ENCODE measurements at regions not wholly inside any gene's neighbourhood (a gene's known extent, or its start where the extent isn't known, plus 50 kb on each side); places are given as distances from the start of the nearest gene placed in this dataset.

DNA sequence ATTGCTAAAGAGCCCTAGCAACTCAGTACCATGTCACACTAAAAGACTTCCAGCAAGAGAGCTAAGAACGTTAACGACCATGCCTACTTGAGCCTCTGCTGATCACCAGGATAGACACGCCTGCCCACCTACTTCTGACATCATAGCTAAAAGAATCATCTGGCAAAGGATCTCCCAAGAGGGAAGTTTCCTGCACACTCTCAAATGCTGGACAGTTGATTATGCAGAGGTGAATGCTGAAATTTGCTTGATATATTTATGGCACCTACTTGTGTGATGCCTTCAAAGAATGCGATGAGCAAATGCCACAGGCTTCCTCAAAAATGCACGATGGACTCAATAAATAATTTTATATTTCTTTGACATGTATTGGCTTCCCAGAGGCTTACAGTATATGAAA lies 113.6 kb downstream of the GALC start:
- DNase-seq (ENCODE audit: low read depth), result no peak

DNA sequence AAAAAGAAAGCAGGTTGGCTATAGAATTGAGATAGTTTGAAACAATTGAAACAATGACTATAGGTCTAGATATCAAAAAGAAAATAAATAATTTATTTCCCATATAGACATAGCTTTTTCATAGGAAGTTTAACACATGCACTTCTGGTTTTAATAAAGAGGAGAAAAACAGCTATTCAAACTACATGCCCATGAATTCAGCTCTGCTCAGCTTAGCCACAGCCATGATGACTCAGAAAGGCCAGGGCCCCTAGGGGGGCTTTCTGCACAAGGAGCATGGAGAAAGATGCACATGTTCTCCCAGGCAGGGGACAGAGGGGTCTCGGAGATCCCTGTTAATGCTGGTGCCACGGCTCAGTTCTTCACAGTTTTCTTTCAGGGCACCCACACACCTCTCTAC lies 114.0 kb downstream of the GALC start:
- no peak for DNase-seq (ENCODE audit: low read depth)

DNA sequence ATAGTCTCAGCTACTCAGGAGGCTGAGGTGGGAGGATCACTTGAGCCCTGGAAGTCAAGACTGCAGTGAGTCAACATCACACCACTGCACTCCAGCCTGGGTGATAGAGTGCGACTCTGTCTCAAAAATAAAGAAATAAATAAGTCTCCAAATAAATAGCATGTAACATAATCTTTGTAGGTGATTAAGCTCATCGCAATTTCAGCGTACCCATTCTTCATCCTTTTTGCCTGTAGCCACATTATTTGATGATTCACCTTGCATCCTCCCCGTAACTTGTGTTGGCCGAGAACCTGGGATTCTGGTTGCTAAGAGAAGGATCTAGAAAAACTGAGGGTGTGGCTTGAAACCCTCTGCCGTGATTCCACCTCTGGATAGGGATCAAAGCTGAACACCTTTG lies 115.1 kb downstream of the GALC start:
- DNase-seq (ENCODE audit: low read depth), result no peak

DNA sequence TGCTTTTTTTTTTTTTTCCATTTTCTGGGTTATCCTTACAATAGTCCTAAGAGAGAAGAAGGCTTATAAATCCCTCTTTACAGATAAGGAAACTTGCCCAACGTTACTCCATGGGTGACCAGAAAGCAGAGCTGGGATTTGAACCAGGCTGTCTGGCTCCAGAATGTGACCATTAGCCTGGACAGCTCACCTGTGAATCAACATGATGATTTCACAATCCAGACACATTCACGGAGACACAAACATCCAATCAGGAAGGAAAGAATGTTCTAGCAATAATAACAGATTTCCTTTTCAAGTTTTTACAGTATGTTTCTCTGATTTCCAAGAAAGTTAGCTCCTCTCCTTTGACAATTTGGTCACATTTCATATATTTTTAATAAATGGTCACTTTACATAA lies 118.3 kb downstream of the GALC start:
- no peak for DNase-seq (ENCODE audit: low read depth)

DNA sequence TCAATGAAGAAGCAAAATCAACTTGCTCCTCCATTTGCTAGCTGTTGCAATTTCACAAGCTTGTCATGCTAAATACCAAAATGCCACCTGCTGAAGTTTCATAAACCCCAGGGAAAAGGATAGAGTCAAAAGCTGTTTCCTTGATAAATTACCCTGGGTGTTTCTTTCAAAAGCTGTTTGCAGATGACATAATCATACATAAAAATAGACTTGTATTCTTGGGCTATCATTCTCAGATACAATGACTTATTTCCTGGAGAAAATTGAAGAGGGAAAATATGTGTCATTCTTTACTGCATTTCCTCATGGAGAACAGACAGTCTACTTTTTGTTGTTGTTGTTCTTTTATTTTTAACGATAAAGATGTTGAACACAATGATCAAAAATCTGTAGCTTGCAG lies 119.2 kb downstream of the GALC start:
- no peak for DNase-seq (ENCODE audit: low read depth)

DNA sequence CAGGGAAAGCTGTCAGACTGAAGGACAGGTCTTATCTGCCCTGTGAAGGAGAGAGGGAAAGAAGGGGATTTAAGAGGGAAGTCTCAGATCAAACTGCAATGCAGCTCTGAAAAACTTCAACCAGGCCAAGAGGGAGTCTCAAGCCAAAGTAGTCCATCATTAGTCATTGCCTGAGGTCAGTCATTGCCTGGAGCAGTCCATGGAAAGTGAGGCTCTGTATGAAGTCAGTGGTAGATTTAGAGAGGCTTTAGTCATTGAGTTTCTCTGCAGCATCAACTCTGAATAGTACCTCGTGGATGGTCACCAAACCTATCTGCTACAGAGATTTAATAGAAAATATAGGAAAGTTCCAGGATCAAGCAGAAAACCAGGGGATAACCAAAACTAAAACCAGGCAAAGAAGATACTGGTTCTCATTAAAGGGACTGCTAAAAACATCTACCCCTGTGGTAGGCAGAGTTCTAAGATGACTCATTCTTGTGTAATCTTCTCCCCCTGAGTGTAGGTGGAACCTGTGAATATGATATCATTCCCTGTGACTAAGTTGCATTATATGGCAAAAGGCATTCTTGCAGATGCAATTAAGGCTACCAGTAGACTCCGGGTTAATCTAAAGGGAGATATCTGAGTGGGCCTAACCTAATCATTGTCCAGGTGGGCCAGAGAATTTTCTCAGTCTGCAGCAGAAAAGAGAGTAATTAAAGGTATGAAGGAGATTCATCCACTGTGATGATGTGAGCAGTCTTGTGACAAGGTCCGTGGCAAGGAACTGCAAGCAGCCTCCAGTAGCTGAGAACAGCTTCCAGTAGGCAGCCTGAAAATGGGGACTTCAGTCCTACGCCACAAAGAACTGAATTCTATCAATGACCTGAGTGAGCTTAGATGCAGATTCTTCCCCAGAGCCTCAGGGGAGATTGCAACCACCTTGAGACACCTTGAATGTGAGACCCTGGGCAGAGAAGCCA lies 123.1 kb downstream of the GALC start:
- DNase-seq (ENCODE audit: low read depth), result no peak

DNA sequence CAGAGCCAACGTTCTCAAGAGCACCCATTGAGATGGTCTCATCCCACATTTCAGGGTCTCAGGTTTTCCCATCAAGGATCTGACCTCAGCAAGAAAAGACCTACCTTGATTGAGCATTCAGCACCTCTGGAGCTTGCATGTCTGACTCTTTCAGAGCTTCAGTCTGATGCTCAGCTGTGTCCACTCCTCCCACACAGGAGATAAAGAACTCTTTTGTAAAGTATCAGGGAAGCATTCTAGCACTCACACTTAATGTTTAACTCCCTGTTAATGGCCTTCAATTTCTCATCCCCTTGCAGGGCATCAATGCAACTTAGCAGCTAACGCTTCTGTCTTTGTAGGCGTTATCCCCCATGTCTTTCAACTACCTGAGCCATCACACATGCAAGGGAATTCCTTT lies 124.1 kb downstream of the GALC start:
- no peak for DNase-seq (ENCODE audit: low read depth)

DNA sequence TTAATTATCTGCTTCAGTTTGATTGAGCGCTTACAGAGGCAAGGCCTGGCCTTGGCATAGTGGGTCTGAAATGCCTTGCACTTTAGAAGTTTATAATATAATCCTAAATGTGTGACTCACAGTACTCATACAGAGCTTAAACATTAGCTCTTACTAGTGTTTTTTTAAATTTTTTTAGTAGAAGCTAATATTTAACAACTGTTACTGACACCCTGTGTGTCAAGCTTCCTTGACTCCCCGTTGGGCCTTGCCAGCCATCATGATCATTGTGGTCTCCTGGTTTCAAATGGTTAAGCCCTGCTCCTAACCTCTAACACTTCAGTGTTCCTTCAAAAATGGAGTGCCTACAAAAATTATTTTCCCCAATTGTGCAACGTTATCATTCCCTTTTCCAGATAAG lies 126.9 kb downstream of the GALC start:
- no peak for DNase-seq (ENCODE audit: low read depth)

DNA sequence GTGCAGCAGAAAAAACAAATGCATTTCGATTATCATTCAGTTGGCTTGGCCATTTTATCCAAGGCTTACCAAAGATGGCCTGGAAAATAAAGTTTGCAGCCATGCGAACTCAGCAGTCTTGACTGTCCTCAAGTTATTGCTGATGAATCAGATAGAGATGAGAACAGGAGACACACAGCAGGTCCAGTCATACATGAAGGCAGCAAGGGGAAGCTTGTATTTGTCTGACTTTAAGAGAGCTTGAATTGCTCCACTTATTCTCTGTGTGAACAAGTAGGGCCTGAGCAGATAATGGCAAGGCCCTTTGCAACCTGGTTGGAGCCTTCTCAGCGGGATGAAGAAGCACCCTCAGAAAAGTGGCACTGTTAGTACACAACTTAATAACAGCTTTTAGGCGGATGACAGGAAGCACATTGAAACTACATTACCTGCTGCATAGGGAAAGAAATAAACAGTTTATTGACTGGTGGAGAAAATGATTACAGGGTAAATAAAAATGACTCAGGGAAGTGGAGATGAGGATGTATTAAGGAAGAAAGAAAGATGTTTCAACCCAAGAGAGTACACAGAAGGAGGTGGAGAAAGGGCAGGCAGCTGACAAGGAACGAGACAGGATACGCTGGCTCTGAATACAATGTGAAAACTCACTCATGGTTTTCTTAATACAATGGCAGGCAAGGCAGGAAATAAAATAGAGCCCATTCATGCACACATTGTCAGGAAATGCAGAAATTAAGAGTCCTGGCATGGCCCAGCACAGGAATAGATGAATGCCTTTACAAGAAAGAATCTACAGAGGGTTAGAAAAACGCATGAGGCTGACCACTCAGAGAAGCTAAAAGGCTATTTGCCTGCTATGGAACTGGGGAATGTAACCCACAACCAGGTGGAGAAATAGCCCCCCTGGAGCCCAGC lies 128.4 kb downstream of the GALC start:
- DNase-seq (ENCODE audit: low read depth), result no peak

DNA sequence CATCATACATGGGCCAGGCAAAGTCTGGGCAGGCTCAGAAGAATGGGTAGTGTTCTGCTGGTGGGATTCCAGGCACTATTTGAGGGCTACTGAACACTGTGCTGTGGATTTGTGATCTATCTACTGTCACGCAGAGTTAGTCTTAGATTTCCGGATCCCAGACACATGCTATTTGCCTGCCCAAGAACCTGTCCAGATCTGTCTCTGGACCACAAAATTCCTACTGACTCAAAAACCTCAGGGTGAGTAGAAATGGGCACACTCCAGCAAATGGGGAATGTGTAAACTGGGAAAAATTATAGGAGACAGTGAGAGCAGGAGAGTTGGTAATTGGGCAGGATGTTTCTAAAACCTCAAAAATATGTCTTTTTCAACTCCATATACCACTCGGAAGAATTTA lies 129.9 kb downstream of the GALC start:
- DNase-seq (ENCODE audit: low read depth), result no peak

DNA sequence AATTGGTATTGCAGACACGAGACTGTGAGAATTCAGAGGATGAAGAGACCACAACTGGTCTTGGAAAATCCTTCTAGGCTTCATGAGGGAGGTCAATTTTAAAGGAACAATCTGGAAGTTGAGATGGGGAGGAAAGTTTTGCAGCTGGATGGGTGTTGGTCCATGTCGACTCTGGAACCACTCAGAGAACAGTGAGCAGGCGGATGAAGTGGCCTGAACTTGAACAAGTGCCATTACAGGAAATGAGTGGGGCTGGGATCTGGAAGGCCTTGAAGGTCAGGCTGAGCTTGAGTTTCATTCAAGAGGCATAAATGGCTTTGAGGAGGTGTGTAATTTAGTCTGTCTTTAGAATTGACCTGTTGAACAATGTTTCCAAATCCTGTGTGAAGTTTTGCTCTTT lies 140.9 kb downstream of the GALC start:
- no peak for DNase-seq (ENCODE audit: low read depth)

DNA sequence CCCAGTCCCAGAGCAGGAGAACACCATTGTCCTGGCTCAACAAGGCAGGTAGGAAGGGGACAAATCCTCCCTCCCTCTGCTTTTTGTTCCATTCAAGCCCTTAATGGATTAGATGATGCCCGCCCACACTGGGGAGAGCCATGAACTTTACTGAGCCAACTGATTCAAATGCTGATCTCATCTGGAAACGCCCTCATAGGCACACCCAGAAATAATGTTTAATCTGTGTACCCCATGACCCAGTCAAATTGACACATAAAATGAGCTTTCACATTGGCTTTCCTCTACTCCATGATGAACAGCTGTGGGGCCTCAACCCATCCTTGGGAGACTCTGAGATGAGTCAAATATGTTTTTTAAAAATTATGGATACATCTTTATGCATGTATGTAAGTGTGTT lies 141.8 kb downstream of the GALC start:
- DNase-seq (ENCODE audit: low read depth), result no peak

DNA sequence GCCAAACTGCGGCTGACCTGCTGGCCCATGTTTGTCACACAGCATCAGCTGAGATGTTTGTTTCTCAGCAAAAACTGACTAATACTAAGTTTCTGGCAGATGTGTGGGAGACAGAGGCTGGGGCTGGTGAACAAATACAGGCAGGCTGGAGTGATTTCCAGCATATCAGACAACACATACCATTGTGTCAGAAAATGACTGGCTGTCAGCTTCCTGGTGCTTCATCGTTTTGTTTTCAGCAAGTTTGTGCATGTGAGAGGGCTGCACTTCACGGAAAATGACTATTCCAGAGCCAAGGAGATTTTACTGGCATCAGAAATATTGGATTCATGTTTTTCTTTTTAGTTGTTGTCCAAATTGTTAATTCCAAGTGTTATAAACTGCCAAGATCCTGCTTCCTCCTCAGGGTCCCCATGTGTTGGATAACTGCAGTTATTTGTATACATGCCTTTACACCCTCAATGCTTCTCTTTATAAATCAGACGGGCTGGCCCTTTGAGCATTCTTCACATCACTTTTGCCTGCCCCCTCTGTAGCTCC lies 145.7 kb downstream of the GALC start:
- DNase-seq (ENCODE audit: low read depth), result no peak

DNA sequence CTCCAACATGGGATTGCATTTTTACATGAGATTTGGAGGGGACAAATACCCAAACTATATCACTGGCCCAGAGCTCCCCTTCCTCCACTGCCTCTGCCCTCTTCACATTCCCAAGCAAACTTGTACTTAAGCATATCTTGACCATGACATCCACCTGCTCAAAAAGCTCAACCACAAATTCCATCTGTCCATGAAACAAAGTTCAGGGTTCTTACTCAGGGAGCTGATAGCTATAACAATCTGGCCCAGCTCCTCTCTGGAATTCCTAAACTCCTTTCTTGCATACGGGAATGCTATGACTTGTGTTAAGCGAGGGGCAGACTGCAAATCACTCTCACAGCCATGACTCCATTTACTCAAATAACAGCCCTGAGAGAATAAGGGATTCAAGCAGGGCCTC lies 152.1 kb downstream of the GALC start:
- no peak for DNase-seq (ENCODE audit: low read depth)

DNA sequence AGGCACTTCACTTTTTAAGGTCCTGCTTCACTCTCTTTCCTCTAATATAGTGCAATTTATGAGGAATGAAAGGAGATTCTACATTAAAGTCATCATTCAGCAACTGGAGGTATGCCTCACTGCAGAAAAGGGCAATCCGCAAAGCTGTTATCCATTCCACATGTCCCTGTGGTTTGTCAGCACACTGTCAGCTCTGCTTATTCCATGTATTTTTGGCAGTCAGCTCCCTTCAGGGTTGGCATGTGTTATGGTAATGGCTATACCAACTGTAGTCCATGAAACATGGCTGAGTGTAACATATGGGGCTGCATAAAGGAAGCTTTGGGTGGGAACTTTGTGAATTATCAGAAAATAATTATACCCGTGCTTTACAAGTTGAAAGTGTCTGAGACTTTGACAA lies 154.1 kb downstream of the GALC start:
- no peak for DNase-seq (ENCODE audit: low read depth)

DNA sequence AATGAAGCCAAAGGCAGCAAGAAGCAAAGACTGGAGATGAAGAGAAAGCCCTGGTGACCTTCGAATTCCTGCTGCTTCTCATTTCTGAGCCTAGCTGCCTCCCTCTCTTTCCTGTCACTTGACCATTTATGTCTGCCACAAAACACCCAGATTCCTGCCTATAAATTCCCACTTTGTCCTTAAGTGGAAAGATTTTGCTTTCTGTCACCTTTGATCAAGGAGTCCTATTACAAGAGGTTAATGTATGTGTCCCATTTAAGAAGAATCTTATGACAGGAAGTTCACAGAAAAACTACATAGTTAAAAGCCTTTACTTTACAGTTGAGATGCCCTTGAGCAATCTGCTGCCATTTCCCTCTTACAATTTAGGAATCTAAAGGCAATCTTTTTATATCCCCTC lies 155.7 kb downstream of the GALC start:
- no peak for DNase-seq (ENCODE audit: low read depth)

DNA sequence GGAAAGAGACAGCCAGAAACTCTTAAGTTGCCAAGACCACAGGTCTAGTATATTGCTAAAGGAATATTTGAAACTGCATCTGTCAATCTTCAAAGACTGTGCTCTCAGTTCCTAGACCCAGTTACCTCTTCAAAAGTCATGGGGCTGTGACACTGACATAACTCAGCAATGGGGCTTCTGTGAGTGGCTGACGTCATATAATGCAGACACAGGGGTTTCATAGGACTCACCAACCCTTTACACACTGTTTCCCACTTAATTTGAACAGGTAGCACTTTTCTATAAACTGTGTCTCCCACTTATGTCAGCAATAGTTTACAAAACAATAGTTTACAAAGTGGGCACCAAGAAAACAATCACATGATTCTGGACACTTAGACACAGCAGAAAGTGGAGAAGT lies 158.4 kb downstream of the GALC start:
- DNase-seq (ENCODE audit: low read depth), result no peak

DNA sequence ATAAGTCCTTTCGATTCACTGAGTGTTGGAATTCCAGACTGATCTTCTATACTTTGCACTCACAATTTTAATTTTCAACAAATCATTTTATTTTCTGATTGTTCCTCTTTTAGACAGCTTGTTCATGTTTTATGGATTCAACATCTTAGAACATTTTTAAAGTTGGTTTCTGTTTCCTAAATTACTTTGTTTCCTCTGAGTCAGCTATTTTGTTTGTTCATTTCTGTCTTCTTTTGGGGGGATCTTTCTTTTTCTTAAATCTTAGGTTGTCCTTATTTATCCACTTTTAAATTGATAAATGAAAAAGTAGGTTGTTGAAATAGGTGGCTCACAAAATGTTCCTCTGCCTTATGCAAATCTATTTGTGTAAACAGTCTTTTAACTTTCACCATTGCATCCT lies 160.0 kb downstream of the GALC start:
- no peak for DNase-seq (ENCODE audit: low read depth)

DNA sequence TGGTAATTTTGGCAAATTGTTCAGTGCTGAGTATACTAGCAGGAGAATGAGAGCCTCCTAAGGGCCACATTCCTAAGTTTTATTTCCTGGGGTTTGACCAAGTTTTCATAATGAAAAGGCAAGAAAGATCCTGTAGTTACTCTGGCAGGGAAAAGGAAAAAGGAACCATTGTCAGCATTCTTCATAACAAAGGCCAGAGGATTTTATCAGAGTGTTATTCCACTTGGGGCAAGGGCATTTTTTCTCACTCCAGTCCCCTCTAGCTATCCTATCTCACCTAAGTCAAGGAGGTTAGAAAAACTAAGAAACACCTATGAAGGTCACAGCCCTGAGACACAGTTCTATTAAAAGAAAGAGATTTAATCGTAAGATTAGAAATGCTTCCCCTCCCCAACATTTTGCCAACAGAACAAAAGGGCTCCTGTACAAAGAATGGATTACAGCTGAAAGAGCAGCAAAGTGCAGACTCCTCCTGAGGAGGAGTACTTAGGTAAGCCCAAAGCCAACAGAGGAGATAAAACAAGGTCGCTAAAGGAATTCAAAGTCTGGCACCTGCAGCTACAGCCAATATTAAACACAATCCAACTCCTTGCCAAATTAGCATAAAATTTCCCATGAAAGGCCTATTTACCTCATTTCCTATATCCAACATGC lies 162.4 kb downstream of the GALC start:
- no peak for DNase-seq (ENCODE audit: low read depth)

DNA sequence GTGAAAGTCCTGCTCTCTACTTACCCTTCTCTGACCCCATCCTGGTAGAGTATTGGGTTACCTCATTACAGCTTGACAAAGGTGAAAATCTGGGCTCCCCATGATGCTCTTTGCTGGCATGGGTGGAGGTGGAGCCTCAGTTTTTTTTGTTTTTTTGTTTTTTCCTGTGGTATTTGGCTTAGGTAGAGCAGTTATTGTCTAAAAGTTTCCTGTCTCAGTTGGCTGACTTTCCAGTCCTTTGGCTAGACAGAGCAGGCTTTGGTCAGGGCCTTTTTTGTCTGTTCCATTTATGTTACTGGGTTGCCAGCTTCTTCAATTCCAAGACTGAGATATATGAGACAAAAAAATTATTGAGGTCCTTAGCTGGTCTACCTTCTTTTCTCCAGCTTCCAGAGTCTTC lies 163.4 kb downstream of the GALC start:
- DNase-seq (ENCODE audit: low read depth), result no peak

DNA sequence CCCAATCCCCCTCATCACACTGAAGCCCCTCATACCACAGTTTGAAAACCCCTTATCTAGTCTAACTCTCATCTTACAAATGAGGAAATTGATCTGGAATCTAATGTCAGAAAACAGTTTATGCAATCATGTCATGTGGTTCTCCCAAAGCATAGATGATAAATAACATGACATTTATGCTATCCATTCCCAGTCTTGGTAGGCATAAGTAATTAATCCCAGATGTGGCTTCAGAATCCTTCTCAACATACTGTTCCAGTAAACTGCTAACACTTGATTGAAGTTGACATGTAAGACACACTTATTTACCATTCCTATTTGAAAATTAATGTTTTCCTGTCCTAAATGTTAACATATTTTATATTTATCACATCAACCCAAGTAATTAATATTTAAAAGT lies 168.7 kb downstream of the GALC start:
- no peak for DNase-seq (ENCODE audit: low read depth)

DNA sequence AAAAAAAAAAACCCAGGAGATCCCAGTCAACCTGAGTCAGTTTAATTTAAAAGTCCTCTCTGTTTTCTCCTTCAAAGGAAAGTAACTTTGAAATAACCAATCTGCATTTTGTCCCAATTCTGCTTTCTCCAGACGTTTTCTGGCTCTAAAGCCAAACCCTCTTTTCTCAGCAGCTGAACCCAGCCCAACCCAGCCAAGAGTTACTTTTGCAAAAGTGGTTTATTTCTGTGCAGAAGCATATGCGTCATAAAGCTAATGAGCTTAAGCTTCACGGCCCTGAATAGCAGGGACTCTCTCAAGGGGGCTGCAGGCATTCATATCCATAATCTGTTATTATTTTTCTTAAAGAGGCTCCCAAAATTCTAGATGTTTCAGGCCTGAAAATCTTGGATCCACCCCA lies 176.6 kb downstream of the GALC start:
- DNase-seq (ENCODE audit: low read depth), result no peak
